ENCODE measurements at regions not wholly inside any gene's neighbourhood (a gene's known extent, or its start where the extent isn't known, plus 50 kb on each side); places are given as distances from the start of the nearest gene placed in this dataset.

GRCh38 chr4:125666635-125667034, 351.9 kb downstream of the FAT4 start:
- Histone ChIP-seq H3K4me2 (ENCODE audit: low read depth, low read length) (no peak overlapping the region), H3K9me3 (replicated peaks; ENCODE audit: insufficient read depth, low read length) (no peaks in the 10 kb centered on the region), H3K27me3 (replicated peaks; ENCODE audit: insufficient read depth, low read length) (no peaks in the 10 kb centered on the region), H3K27ac (ENCODE audit: low read length) (no peak overlapping the region), H3K9ac (ENCODE audit: low read length) (no peak overlapping the region), H3K79me2 (ENCODE audit: low read length) (no peaks in the 10 kb centered on the region), H3K4me1 (ENCODE audit: low read length) (no peaks in the 10 kb centered on the region), H3F3A (ENCODE audit: insufficient read depth, low read length) (no peaks in the 10 kb centered on the region), H3K4me3 (ENCODE audit: low read length) (no peak overlapping the region), H3K36me3 (replicated peaks; ENCODE audit: insufficient read depth, low read length) (no peaks in the 10 kb centered on the region), H4K20me1 (ENCODE audit: insufficient read depth, low read length) (no peaks in the 10 kb centered on the region), H2AFZ (ENCODE audit: low read length) (no peak overlapping the region), H3K9me2 (replicated peaks; ENCODE audit: insufficient read depth, low read length) (no peaks in the 10 kb centered on the region)
- DNase-seq = no peak
- TF ChIP-seq EZH2phosphoT487 (IDR thresholded peaks at IDR 0.05; ENCODE audit: low read length) = no peak
- TF ChIP-seq CTCF (IDR thresholded peaks at IDR 0.05; ENCODE audit: low read length) = no peak
- TF ChIP-seq EZH2 (optimal IDR thresholded peaks at IDR 0.05; ENCODE audit: low read depth, low read length) = no peak

DNA sequence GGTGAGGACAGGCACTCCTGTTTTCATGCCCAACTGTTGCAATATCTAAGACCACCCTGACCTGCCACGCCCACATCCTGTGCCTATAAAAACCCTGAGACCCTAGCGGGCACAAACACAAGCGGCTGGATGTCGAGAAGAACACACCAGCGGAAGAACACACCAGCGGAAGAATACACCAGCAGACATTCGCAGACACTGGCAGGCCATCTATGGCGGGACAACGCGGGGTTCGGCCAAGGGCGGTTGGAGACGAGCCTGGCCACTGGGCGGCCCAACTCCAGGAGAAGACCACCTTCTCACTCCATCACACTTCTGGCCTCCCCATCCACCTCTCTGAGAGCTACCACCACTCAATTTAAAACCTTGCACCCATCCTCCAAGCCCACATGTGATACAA, 361.4 kb downstream of the FAT4 start:
- Histone ChIP-seq H3K36me3 (replicated peaks; ENCODE audit: insufficient read depth, low read length) (no peaks in the 10 kb centered on the region), H3K4me3 (ENCODE audit: low read length) (no peak overlapping the region), H3K4me1 (ENCODE audit: low read length) (no peaks in the 10 kb centered on the region), H3K9ac (ENCODE audit: low read length) (no peak overlapping the region), H3K9me3 (replicated peaks; ENCODE audit: insufficient read depth, low read length) (no peaks in the 10 kb centered on the region), H3K4me2 (ENCODE audit: low read depth, low read length) (no peak overlapping the region), H4K20me1 (ENCODE audit: insufficient read depth, low read length) (no peaks in the 10 kb centered on the region), H3K79me2 (ENCODE audit: low read length) (no peaks in the 10 kb centered on the region), H3K27me3 (replicated peaks; ENCODE audit: insufficient read depth, low read length) (no peaks in the 10 kb centered on the region), H3K9me2 (replicated peaks; ENCODE audit: insufficient read depth, low read length) (no peaks in the 10 kb centered on the region), H3K27ac (ENCODE audit: low read length) (no peak overlapping the region), H3F3A (ENCODE audit: insufficient read depth, low read length) (no peaks in the 10 kb centered on the region), H2AFZ (ENCODE audit: low read length) (no peak overlapping the region)
- no peak for DNase-seq
- no peak for TF ChIP-seq EZH2 (optimal IDR thresholded peaks at IDR 0.05; ENCODE audit: low read depth, low read length)
- TF ChIP-seq EZH2phosphoT487 (IDR thresholded peaks at IDR 0.05; ENCODE audit: low read length) = no peak
- no peak for TF ChIP-seq CTCF (IDR thresholded peaks at IDR 0.05; ENCODE audit: low read length)

GRCh38 chr4:125676583-125676982, 361.8 kb downstream of the FAT4 start:
- Histone ChIP-seq H3K4me3 (ENCODE audit: low read length) (no peak overlapping the region), H3K9me3 (replicated peaks; ENCODE audit: insufficient read depth, low read length) (no peaks in the 10 kb centered on the region), H3K27me3 (replicated peaks; ENCODE audit: insufficient read depth, low read length) (no peaks in the 10 kb centered on the region), H2AFZ (ENCODE audit: low read length) (no peak overlapping the region), H3K27ac (ENCODE audit: low read length) (no peak overlapping the region), H3K4me1 (ENCODE audit: low read length) (no peaks in the 10 kb centered on the region), H3F3A (ENCODE audit: insufficient read depth, low read length) (no peaks in the 10 kb centered on the region), H3K4me2 (ENCODE audit: low read depth, low read length) (no peak overlapping the region), H4K20me1 (ENCODE audit: insufficient read depth, low read length) (no peaks in the 10 kb centered on the region), H3K36me3 (replicated peaks; ENCODE audit: insufficient read depth, low read length) (no peaks in the 10 kb centered on the region), H3K9me2 (replicated peaks; ENCODE audit: insufficient read depth, low read length) (no peaks in the 10 kb centered on the region), H3K79me2 (ENCODE audit: low read length) (no peaks in the 10 kb centered on the region), H3K9ac (ENCODE audit: low read length) (no peak overlapping the region)
- TF ChIP-seq EZH2phosphoT487 (IDR thresholded peaks at IDR 0.05; ENCODE audit: low read length) (no peak), CTCF (IDR thresholded peaks at IDR 0.05; ENCODE audit: low read length) (no peak), EZH2 (optimal IDR thresholded peaks at IDR 0.05; ENCODE audit: low read depth, low read length) (no peak)
- no peak for DNase-seq
